NCI-H524 treated with DMSO at 0.1 percent for 48 hours (cell line): ENCODE measurements at regions not wholly inside any gene's neighbourhood (a gene's known extent, or its start where the extent isn't known, plus 50 kb on each side); places are given as distances from the start of the nearest gene placed in this dataset.

Source experiments
- DNase-seq: peaks from one replicate; lab custom pipeline; 2025; lab: John Stamatoyannopoulos, UW

DNA sequence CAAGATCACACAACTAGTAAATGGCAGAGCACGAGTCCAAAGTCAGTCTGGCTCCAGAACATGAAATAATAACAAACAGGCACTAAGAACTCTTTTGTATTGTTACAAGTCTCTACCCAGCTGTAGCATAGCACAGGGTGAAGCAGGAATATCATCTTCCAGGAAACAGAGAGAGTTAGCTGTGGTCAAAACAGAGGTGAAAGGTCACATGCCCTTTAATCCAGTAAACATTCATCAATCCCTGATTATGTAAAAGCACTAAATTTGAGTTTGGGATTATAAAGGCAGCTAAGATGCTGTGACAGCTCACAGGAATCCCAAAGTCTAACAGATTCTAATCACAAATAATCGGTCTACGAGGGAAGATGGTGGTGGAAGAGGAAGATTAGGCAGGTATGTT lies 133.0 kb upstream of the ASTN2 start:
- DNase-seq, result no peak

DNA sequence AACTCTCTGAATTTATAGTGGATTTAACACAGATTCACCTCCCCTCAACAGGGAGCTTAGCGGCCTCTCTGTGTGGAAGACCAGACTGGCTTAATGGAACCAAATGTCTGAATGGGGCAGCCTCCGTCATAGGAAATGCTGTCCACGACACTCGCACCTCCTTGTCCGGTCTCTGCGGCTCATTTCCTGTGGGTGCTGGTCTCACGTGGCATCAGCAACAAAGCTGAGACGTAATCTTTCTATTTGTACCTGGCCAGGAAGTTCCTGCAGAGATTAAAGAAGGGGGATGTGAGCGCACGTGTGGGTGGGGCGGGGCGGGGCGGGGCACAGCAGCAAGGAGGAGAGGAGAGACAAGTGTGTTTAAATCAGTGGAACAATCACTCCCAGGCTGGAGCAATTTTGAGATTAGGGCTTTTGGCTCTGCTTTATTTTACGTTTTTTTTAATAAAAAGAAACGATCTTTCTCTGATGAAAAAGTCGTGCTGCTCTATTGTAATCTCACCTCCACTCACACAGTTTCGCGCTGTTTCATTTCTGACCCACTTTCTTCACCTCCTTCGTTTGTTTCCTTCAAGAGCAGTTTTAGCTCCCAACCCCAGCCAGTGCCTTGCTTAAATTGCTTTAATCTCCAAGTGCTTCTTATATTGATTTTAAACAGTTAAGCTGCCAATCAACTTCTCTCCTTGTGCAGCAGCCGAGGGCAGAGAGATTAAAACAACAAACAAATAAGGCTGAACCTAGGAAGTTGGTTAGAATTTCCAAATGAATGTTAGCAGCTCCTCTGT lies 132.2 kb upstream of the ASTN2 start:
- DNase-seq, result no peak

- DNase-seq, result no peak
Measured at GRCh38 chr9:117545846-117546245, 131.0 kb upstream of the ASTN2 start.

DNA sequence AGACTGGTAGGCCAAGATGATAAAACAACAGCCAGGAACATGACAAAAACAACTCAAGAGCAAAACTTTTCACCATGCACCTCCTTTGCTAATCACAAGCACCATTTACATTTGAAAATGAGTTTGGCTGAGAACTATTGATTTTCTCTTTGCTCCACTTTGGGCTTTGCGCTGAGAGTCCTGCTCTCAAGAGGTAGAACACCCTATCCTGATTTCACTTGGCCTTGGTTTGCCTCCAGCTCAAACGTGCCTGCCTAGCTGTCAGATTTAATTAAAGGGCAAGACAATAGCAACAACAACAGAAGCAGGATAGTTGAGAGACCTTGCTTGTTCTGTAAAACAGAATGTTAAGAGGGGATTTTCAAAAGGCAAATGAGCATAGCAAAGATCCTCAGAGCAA lies 128.2 kb upstream of the ASTN2 start:
- no peak for DNase-seq

- no peak for DNase-seq
Measured at GRCh38 chr9:117542021-117542420, 127.2 kb upstream of the ASTN2 start.

GRCh38 chr9:117541181-117541580 lies 126.3 kb upstream of the ASTN2 start:
- no peak for DNase-seq

DNA sequence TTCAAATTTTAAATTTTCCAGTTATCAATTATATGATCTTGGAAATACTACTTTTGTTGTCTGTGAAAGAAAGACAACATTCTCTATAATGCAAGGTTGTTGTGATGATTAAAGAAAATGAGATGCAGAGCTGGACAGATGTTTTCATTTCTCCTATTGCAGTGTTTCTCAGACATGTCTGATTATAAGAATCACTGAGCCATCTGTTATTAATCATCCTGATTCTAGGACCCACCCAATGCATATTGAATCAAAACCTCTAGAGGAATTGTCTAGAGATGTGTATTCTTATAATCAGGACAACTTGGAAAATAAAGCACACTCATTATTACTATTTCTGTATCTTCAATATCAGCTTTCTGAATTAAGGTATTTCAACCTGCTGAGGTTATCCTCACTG lies 121.1 kb upstream of the ASTN2 start:
- peak; percentile 52 for DNase-seq

DNA sequence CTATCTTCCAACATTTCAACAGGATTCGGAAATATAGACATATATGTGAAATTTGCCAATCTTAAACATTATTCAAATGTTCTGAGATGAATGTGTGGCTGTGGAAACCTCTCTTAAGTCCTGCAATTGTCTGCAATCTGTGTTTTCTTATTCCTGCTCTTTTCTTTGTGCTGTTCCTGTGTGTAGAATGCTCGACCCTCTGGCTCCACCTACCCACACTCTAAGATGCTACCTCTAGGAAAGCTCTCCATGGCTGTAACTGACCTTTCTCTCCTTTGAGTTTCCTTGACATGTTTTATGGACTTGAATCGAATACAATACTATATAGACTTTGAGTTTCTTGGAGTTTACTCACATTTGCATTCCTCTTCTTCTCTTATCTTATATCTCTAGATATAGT lies 120.6 kb upstream of the ASTN2 start:
- no peak for DNase-seq

- DNase-seq, result no peak
Measured at GRCh38 chr9:117528225-117528624, 113.4 kb upstream of the ASTN2 start.

DNA sequence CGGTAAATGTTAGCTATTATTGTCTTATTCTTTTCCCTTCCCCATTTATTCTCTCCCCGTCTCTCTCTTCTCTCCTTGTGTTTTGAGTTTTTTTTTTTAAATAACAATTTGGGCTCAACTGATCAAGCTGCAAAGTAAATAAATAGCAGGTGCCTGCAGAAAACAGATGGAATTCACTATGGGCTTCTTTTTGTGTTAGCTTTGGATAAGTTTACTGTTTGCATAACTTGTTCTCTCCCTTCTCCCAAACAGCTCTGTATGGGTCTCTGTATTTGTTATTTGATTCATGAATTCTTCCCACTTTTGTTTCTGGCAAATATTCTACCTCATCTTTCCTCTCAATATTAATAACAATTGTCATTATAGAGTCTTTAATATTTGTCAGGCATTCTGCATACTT lies 111.8 kb upstream of the ASTN2 start:
- DNase-seq, result no peak

- DNase-seq, result no peak
Measured at GRCh38 chr9:117523531-117524153, 108.8 kb upstream of the ASTN2 start.

DNA sequence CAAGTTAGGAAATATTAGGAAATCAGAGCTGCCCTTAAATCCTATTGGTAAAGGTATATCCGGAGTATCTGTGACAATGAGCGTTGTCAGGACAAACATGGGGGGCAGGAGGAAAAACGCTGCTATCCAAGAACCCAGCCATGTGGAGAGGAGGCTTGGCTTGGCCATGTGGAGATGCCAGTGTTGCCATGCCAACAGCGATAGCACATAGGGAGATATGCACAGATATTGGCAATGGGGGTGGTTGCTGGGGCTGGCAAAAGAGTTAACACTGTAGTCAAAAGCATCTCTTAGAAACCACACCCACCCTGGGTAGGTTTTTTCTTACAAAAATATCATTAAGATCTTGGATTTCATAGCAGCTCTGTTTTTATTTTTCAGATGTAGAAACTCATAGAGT lies 106.4 kb upstream of the ASTN2 start:
- DNase-seq, result no peak

DNA sequence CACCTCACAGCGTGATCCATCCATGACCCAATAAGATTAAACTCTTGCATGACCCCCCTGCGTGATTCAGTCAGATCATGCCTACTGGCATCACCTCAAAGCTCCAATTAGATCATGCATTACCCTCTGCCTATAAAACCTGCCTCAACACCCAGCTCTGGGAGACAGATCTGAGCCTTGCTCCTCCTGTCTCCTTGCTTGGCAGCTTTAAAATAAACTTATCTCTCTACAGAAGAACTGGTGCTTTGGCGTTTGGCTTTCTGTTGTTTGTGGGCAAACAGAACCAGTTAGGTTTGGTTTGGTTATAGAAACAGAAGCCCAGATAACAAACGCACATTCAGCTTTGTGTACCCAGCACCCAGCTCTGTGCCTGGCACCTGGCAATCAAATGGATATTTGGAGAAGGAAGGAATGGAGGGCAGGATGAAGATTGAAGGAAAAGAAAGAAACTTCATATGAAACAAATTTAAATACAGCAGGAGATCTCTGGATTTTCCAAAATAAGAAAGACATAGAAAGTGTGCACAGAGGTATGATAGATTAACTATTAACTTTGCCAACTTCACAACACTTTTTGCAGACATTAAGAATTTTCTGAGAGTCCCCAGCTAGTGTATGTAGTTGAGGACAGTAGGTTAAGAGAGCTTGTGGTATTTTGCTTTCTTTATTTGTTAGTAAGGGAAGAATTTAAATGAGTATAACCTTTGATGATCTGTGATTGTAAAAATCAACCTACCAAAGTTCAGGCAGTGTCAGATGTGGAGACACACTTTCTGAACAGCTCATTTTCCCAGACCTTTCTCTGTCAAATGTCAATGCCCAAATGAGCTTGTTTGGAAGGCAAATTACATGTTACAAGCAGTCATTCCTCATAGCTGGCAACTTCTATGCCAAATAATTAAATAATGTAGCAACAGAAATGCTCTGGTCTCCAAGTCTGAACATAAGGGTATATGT lies 102.1 kb upstream of the ASTN2 start:
- DNase-seq, result no peak

DNA sequence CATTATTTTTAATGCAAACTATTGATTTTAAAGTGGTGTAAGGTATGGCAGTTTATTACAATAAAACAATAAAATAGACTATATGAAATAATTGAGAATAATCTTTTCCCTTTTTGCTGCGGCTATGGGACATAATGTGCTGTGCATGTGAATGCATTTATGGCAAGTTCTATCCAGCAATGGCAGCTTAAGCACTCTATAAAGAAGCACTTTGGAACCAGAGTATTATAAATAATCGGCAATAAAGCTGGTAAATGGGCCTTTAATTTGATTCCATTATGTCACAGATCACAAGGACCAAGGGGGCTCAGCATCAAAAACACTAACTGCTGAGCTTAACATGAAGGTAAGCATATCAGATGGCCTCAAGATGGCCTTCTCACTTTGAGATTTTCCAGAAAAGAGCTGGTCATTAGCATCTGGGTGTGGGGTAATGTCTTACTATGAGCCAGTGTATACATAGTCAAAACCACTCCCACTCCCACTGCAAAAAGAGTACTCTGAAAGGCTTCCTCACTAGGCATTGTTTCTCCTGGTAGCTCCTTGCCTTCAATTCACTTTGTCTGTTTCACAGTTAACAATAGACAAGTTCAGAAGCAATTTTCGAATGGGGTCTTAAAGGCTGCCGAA lies 97.1 kb upstream of the ASTN2 start:
- DNase-seq, result no peak

DNA sequence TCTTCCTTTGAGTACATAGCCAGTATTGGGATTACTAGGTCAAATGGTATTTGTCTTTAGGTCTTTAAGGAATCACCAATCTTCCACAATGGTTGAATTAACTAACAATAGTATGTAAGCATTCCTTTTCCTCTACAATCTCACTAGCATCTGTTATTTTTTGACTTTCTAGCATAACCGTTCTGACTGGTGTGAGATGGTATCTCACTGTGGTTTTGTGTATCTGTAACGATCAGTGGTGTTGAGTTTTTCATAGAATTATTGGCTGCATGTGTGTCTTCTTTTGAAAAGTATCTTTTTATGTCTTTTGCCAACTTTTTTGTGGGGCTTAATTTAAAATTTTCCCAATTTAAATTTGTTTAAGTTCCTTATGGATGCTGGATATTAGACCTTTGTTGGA lies 81.5 kb upstream of the ASTN2 start:
- DNase-seq, result no peak

DNA sequence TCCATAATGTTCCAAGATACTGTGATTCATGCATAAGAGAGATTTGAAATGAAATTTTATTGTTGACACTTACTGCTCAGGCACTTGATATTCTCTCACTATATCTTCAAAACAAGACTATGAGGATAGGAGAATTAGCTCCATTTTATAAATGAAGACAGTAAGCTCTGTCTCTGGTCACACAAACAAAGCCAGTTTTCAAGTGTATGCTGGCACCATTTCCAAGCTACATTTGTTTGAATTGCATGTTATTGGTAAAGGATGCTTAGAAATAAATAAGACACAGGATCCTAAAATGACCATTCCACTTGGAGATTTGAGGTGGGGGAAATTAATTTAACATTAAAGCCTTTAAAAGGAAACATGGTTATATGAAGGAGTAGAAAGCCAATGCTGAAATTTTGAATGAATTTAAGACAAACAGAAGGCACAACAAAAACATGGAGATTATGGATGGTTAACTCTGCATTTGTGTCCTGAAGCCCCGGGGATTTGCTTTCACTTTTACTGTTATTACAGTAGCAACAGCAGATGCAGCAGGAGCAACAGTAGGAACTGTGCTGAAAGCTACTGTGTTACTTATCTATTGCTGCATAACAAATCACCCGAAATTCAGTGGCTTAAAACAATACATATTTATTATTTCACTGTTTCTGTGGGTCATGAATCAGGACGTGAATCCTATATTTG lies 79.7 kb upstream of the ASTN2 start:
- DNase-seq, result no peak

DNA sequence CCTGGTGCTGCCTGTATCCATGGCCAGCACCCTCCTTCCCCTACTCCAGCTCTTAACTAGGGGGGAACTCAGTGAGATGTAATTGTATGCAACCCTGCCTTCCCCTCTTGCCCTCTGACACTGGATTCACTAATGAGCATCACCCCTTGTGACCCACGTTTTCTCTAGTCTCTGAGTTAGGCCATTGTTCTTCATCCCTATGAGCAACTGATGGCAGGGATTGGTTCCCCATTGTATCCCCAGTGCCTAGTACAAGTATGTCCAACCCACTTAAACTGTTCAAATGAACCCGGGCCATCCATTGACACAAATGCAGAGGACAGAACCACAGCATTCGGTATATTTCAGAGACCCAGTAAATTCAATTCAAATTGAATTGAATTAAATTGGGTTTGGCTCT lies 77.6 kb upstream of the ASTN2 start:
- DNase-seq, result no peak

DNA sequence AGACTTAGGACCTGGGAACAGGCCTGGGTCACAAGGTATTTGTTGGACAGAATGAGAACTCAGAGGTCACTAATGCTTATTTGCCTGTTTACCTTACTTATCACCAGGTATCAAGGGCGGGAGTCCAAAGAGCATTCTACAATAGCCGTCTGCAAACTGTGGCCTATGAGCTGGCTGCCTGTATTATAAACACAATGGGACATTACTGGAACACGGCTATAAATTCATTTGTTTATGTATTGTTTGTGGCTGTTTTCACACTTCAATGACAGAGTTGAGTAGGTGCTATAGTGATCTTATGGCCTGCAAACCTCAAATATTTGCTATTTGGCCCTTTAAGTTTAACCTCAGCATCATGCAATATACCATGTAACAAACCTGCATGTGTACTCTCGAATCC lies 76.6 kb upstream of the ASTN2 start:
- no peak for DNase-seq

DNA sequence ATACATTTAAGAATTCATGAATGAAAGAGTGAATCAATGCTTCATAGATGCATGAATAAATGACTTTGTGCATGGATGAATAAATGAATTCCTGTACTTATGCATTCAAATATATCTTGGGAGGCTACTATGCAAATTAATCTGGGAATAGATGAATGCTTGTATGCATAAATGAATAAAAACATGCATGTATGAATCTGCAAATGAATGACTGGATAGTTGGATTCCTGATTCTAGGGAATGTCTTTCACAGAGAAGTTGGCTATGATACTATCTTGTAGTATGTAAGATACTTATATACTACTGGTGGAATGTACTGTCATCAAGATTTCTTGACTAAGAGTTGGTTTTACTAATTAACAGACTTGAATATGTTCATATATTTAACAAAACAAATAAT lies 75.3 kb upstream of the ASTN2 start:
- no peak for DNase-seq

DNA sequence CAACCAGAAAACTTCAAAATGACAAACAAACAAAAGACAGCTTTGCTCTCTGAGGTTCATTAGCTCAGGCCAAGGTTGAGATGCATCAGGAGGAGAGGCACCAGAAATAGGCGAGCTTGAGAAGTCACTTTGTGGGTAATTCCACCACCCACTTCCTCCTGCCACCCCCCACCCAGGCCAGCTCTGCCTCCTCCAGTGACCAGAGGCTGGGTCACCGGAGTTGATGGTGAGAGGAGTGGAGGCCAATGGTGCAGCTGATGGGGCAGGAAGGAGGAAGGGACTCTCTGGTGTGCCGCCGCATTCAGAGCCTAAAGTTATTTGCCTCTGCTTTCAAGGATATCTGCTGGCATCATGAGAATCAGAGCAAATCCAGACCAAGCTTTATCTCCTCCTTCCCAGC lies 73.8 kb upstream of the ASTN2 start:
- DNase-seq, result no peak

- peak; percentile 87 for DNase-seq
Measured at GRCh38 chr9:117487555-117488175, 72.8 kb upstream of the ASTN2 start.
